ENCODE measurements at regions not wholly inside any gene's neighbourhood (a gene's known extent, or its start where the extent isn't known, plus 50 kb on each side); places are given as distances from the start of the nearest gene placed in this dataset.

- H3K4me3 ChIP-seq (replicated peaks in 1 of 3; ENCODE audit: insufficient read depth in 1 of 3, low read depth in 2 of 3, low read length in 3 of 3) = no peak overlapping the region
- POLR2A ChIA-PET = no interaction called here
- no peaks in the 10 kb centered on the region for H4K20me1 ChIP-seq (ENCODE audit: insufficient read depth, low read length)
- CTCF ChIA-PET (ENCODE audit: low intra/inter-chr PET ratio, low total read pairs) = no interaction called here
- FAIRE-seq = no peak
- in situ Hi-C loops (cut with HindIII; ENCODE audit: extremely low pct_ligation_motif_present, low pct_unique_long_range_greater_than_20kb) (no loop called here), intact Hi-C loops (cut with micrococcal nuclease; ENCODE audit: unreplicated experiment) (no loop called here)
- BruUV-seq (replicated peaks) = no TSS peak
- no peak overlapping the region for H3K4me2 ChIP-seq (ENCODE audit: low read depth, low read length)
- no peak for ATAC-seq
- no peaks in the 10 kb centered on the region for H3K9me3 ChIP-seq (ENCODE audit: low read length)
- H3K27ac ChIP-seq (ENCODE audit: extremely low read length, insufficient read depth, low read length) = no peak overlapping the region
- DNase-seq (ENCODE audit: low spot score) = no peak
- H3K27me3 ChIP-seq (ENCODE audit: control insufficient read depth in 1 of 2, insufficient read depth in 2 of 2, low read length in 2 of 2) = no peaks in the 10 kb centered on the region
- H3K4me1 ChIP-seq (ENCODE audit: insufficient read depth, low read length) = no peaks in the 10 kb centered on the region
- H2AFZ ChIP-seq (ENCODE audit: low read length) = no peak overlapping the region
- no peaks in the 10 kb centered on the region for H3K36me3 ChIP-seq (replicated peaks in 1 of 2; ENCODE audit: control insufficient read depth in 1 of 2, insufficient read depth in 2 of 2, low read length in 2 of 2)
- no peaks in the 10 kb centered on the region for H3K79me2 ChIP-seq (ENCODE audit: insufficient read depth, low read length)
- no peak overlapping the region for H3K9ac ChIP-seq (ENCODE audit: insufficient read depth, low read depth, low read length)
- 3% methylated on average over 3 of the region's 3 CpGs for WGBS (ENCODE audit: low lambda C conversion rate)
- TF ChIP-seq MNT (IDR thresholded peaks at IDR 0.05) (peak; percentile 65), TRAFD1 (CRISPR knock-in tag; IDR thresholded peaks at IDR 0.05; ENCODE audit: borderline replicate concordance) (no peak)
Observed at GRCh38 chr1:14309984-14310383, 288.5 kb upstream of the KAZN start.

GRCh38 chr1:14310476-14310875, 288.0 kb upstream of the KAZN start:
- TF ChIP-seq ATM (IDR thresholded peaks at IDR 0.05; ENCODE audit: borderline replicate concordance) (no peak), CENPT (CRISPR knock-in tag; IDR thresholded peaks at IDR 0.05; ENCODE audit: low read depth) (no peak), TBP (CRISPR knock-in tag; IDR thresholded peaks at IDR 0.05) (no peak), FOSL1 (CRISPR knock-in tag; IDR thresholded peaks at IDR 0.05; ENCODE audit: borderline replicate concordance) (no peak), ZNF746 (CRISPR knock-in tag; IDR thresholded peaks at IDR 0.05) (no peak), NFYB (CRISPR knock-in tag; IDR thresholded peaks at IDR 0.05) (no peak), ZNF263 (CRISPR knock-in tag; IDR thresholded peaks at IDR 0.05) (no peak)

More at GRCh38 chr1:14310476-14310875, 288.0 kb upstream of the KAZN start:
- BruUV-seq (replicated peaks) = no TSS peak
- no peaks in the 10 kb centered on the region for H3K79me2 ChIP-seq (ENCODE audit: insufficient read depth, low read length)
- no peak overlapping the region for H3K4me3 ChIP-seq (replicated peaks in 1 of 3; ENCODE audit: insufficient read depth in 1 of 3, low read depth in 2 of 3, low read length in 3 of 3)
- no peaks in the 10 kb centered on the region for H3K36me3 ChIP-seq (replicated peaks in 1 of 2; ENCODE audit: control insufficient read depth in 1 of 2, insufficient read depth in 2 of 2, low read length in 2 of 2)
- H2AFZ ChIP-seq (ENCODE audit: low read length) = no peak overlapping the region
- DNase-seq (ENCODE audit: low spot score) = no peak
- no peaks in the 10 kb centered on the region for H3K9me3 ChIP-seq (ENCODE audit: low read length)
- POLR2A ChIA-PET = no interaction called here
- no peak for FAIRE-seq
- no peak overlapping the region for H3K4me2 ChIP-seq (ENCODE audit: low read depth, low read length)
- ATAC-seq = no peak
- no peaks in the 10 kb centered on the region for H3K27me3 ChIP-seq (ENCODE audit: control insufficient read depth in 1 of 2, insufficient read depth in 2 of 2, low read length in 2 of 2)
- no peaks in the 10 kb centered on the region for H3K4me1 ChIP-seq (ENCODE audit: insufficient read depth, low read length)
- in situ Hi-C loops (cut with HindIII; ENCODE audit: extremely low pct_ligation_motif_present, low pct_unique_long_range_greater_than_20kb) (no loop called here), intact Hi-C loops (cut with micrococcal nuclease; ENCODE audit: unreplicated experiment) (no loop called here)
- H3K9ac ChIP-seq (ENCODE audit: insufficient read depth, low read depth, low read length) = no peak overlapping the region
- 1% methylated on average over 9 of the region's 9 CpGs for WGBS (ENCODE audit: low lambda C conversion rate)
- no peaks in the 10 kb centered on the region for H4K20me1 ChIP-seq (ENCODE audit: insufficient read depth, low read length)
- no peak overlapping the region for H3K27ac ChIP-seq (ENCODE audit: extremely low read length, insufficient read depth, low read length)
- CTCF ChIA-PET (ENCODE audit: low intra/inter-chr PET ratio, low total read pairs) = no interaction called here
